Endothelial cell (in vitro differentiated cells): ENCODE measurements at regions not wholly inside any gene's neighbourhood (a gene's known extent, or its start where the extent isn't known, plus 50 kb on each side); places are given as distances from the start of the nearest gene placed in this dataset.

Experiments
- DNase-seq: peaks from one replicate; pipeline ENCODE4 v3.0.0; 2021; ENCODE audit warnings: low spot score
- H3K27ac Mint-ChIP-seq: one replicate; pipeline ENCODE4 v1.8.0; 2021; ENCODE audit warnings: mixed read lengths, inconsistent platforms; ENCODE audit not compliant: unreplicated experiment
- H3K27me3 Mint-ChIP-seq: one replicate; pipeline ENCODE4 v1.8.0; 2021; ENCODE audit warnings: mild to moderate bottlenecking, moderate library complexity, mixed read lengths, inconsistent platforms; ENCODE audit not compliant: unreplicated experiment
- H3K36me3 Mint-ChIP-seq: one replicate; pipeline ENCODE4 v1.8.0; 2021; ENCODE audit warnings: mild to moderate bottlenecking, low read depth, mixed read lengths, inconsistent platforms; ENCODE audit not compliant: unreplicated experiment
- H3K4me1 Mint-ChIP-seq: one replicate; pipeline ENCODE4 v1.8.0; 2021; ENCODE audit warnings: mild to moderate bottlenecking, mixed read lengths, inconsistent platforms; ENCODE audit not compliant: unreplicated experiment
- H3K4me3 Mint-ChIP-seq: one replicate; pipeline ENCODE4 v1.8.0; 2021; ENCODE audit warnings: mild to moderate bottlenecking, mixed read lengths, inconsistent platforms; ENCODE audit not compliant: unreplicated experiment
- H3K9me3 Mint-ChIP-seq: one replicate; pipeline ENCODE4 v1.8.0; 2021; ENCODE audit warnings: mixed read lengths, inconsistent platforms; ENCODE audit not compliant: unreplicated experiment
- CTCF ChIP-seq: fragments of 200-600 bp; sonication (generic); IDR thresholded peaks from one replicate; pipeline ENCODE4 v1.5.0; 2021; ENCODE audit warnings: antibody characterized with exemption; ENCODE audit not compliant: unreplicated experiment

DNA sequence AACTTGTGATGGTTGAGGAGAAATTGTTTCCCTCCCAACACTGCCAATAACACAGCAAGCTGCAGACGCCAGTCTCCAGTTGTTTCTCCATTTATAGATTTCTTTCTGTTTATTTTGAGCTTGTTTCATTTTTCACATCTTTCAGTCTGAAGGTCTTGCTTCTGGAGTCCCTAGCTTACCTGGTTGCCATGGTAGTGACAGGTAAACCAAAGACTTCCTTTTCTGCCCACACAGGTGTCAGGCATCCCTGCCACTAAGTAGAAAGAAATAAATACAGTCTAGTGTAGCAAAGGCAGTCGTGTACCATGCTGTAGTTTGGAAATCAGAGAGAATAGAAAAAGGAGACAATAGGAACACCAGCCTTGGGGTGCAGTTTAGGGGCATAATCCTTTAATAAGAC, 82.8 kb downstream of the MARCHF4 start:
- Mint-ChIP-seq H3K9me3 (no peaks in the 10 kb centered on the region), H3K4me3 (no peak overlapping the region), H3K4me1 (peaks cover 33% of the 10 kb centered on the region), H3K36me3 (no peaks in the 10 kb centered on the region), H3K27me3 (peaks cover 2% of the 10 kb centered on the region), H3K27ac (no peak overlapping the region)
- no peak for DNase-seq
- TF ChIP-seq CTCF, result no peak

GRCh38 chr2:216287251-216287650, 85.0 kb downstream of the MARCHF4 start:
- H3K4me3 Mint-ChIP-seq, result no peak overlapping the region
- no peak for TF ChIP-seq CTCF
- H3K27me3 Mint-ChIP-seq, result peaks cover 5% of the 10 kb centered on the region
- H3K36me3 Mint-ChIP-seq, result no peaks in the 10 kb centered on the region
- H3K4me1 Mint-ChIP-seq, result peaks cover 36% of the 10 kb centered on the region
- no peak for DNase-seq
- no peaks in the 10 kb centered on the region for H3K9me3 Mint-ChIP-seq
- peak overlapping the region; percentile 43 for H3K27ac Mint-ChIP-seq

GRCh38 chr2:216286616-216287231, 85.6 kb downstream of the MARCHF4 start:
- Mint-ChIP-seq H3K9me3 (no peaks in the 10 kb centered on the region), H3K27me3 (peaks cover 5% of the 10 kb centered on the region), H3K27ac (peak overlapping the region; percentile 43), H3K4me1 (peaks cover 36% of the 10 kb centered on the region), H3K36me3 (no peaks in the 10 kb centered on the region), H3K4me3 (no peak overlapping the region)
- no peak for DNase-seq
- TF ChIP-seq CTCF, result no peak

DNA sequence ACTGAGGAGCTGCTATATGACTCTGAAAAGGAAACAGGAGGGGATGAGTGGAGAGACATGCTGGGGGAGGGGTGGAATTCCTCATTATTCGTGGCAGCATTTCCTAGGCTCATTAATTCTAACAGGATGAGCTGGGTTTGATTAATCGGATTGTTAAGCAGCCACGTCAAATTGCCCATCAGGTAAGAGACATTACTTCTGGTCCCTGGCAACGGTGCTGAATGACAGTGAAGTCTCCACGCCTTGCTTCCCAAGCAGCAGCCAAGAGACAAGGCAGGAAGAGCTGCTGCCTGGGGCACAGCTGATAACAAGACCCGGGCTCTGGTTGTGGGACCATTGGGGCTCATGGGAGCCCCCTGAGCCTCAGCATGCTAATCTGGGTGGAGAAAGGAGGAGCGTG, 86.6 kb downstream of the MARCHF4 start:
- peaks cover 36% of the 10 kb centered on the region for H3K4me1 Mint-ChIP-seq

More for the DNA sequence above, 86.6 kb downstream of the MARCHF4 start:
- Mint-ChIP-seq H3K36me3 (no peaks in the 10 kb centered on the region), H3K27me3 (peaks cover 5% of the 10 kb centered on the region), H3K27ac (no peak overlapping the region), H3K4me3 (no peak overlapping the region), H3K9me3 (no peaks in the 10 kb centered on the region)
- TF ChIP-seq CTCF, result no peak
- DNase-seq, result peak; percentile 18
